NCI-H446 (cell line): ENCODE measurements at regions not wholly inside any gene's neighbourhood (a gene's known extent, or its start where the extent isn't known, plus 50 kb on each side); places are given as distances from the start of the nearest gene placed in this dataset.
A peak's percentile ranks its signal among the peaks of the same experiment; 100 is the strongest.

Source experiments
- DNase-seq, 2 experiments: peaks; one replicate each; lab custom pipeline; 2025; lab: John Stamatoyannopoulos, UW

- no peak for DNase-seq
Measured at GRCh38 chr18:50475538-50476193, 84.2 kb upstream of the MAPK4 start.

- DNase-seq, result no peak
Measured at GRCh38 chr18:50492097-50492496, 67.8 kb upstream of the MAPK4 start.

GRCh38 chr18:50494569-50494968, 65.3 kb upstream of the MAPK4 start:
- no peak for DNase-seq

- DNase-seq, result no peak
Measured at GRCh38 chr18:50506362-50506761, 53.5 kb upstream of the MAPK4 start.

GRCh38 chr18:50507120-50507590, 52.7 kb upstream of the MAPK4 start:
- DNase-seq, result peak; percentile 1 to 30

GRCh38 chr18:50508228-50508627, 51.7 kb upstream of the MAPK4 start:
- no peak for DNase-seq

GRCh38 chr18:50509012-50509411, 50.9 kb upstream of the MAPK4 start:
- DNase-seq, result no peak
